ENCODE measurements at regions not wholly inside any gene's neighbourhood (a gene's known extent, or its start where the extent isn't known, plus 50 kb on each side); places are given as distances from the start of the nearest gene placed in this dataset.
"Not testable (repeated sequence)": the region's sequence is repeated elsewhere in the genome, so short reads cannot be mapped to it uniquely, and the experiment has no call there.

- TF ChIP-seq CTCF (IDR thresholded peaks at IDR 0.05; ENCODE audit: extremely low read depth, insufficient read depth, missing control alignments) = no peak
- in situ Hi-C loops (cut with MboI; ENCODE audit: low pct_unique_long_range_greater_than_20kb, low sequenced_read_pairs, unreplicated experiment) = no loop called here
- DNase-seq (ENCODE audit: low spot score) = no peak
These were observed 753.2 kb downstream of the ADCYAP1 start for GRCh38 chr18:1657876-1658275.

- in situ Hi-C loops (cut with MboI; ENCODE audit: low pct_unique_long_range_greater_than_20kb, low sequenced_read_pairs, unreplicated experiment) = no loop called here
- no peak for DNase-seq (ENCODE audit: low spot score)
- no peak for TF ChIP-seq CTCF (IDR thresholded peaks at IDR 0.05; ENCODE audit: extremely low read depth, insufficient read depth, missing control alignments)
These were observed 754.4 kb downstream of the ADCYAP1 start for GRCh38 chr18:1658908-1659566.

- in situ Hi-C loops (cut with MboI; ENCODE audit: low pct_unique_long_range_greater_than_20kb, low sequenced_read_pairs, unreplicated experiment) = no loop called here
- peak; percentile 75 for TF ChIP-seq CTCF (IDR thresholded peaks at IDR 0.05; ENCODE audit: extremely low read depth, insufficient read depth, missing control alignments)
- peak; percentile 3 for DNase-seq (ENCODE audit: low spot score)
These were observed 759.4 kb downstream of the ADCYAP1 start for GRCh38 chr18:1663879-1664705.

- in situ Hi-C loops (cut with MboI; ENCODE audit: low pct_unique_long_range_greater_than_20kb, low sequenced_read_pairs, unreplicated experiment) = no loop called here
- DNase-seq (ENCODE audit: low spot score) = no peak
These were observed 760.4 kb downstream of the ADCYAP1 start for GRCh38 chr18:1665079-1665478.

GRCh38 chr18:1668279-1668678 is 763.6 kb downstream of the ADCYAP1 start:
- DNase-seq (ENCODE audit: low spot score) = no peak
- TF ChIP-seq CTCF (IDR thresholded peaks at IDR 0.05; ENCODE audit: extremely low read depth, insufficient read depth, missing control alignments) = no peak
- in situ Hi-C loops (cut with MboI; ENCODE audit: low pct_unique_long_range_greater_than_20kb, low sequenced_read_pairs, unreplicated experiment) = no loop called here

More at GRCh38 chr18:1665079-1665478, 760.4 kb downstream of the ADCYAP1 start:
- no peak for TF ChIP-seq CTCF (IDR thresholded peaks at IDR 0.05; ENCODE audit: extremely low read depth, insufficient read depth, missing control alignments)

- DNase-seq (ENCODE audit: low spot score); in situ Hi-C loops (cut with MboI; ENCODE audit: low pct_unique_long_range_greater_than_20kb, low sequenced_read_pairs, unreplicated experiment): not testable (repeated sequence)
These were observed 767.0 kb downstream of the ADCYAP1 start for GRCh38 chr18:1671710-1672109.

- TF ChIP-seq CTCF (IDR thresholded peaks at IDR 0.05; ENCODE audit: extremely low read depth, insufficient read depth, missing control alignments) = no peak
- no peak for DNase-seq (ENCODE audit: low spot score)
- in situ Hi-C loops (cut with MboI; ENCODE audit: low pct_unique_long_range_greater_than_20kb, low sequenced_read_pairs, unreplicated experiment) = no loop called here
These were observed 771.7 kb downstream of the ADCYAP1 start for GRCh38 chr18:1676387-1676786.

Data from GM13977 (cell line).